Gastroesophageal sphincter (tissue), 4 donors: ENCODE measurements at regions not wholly inside any gene's neighbourhood (a gene's known extent, or its start where the extent isn't known, plus 50 kb on each side); places are given as distances from the start of the nearest gene placed in this dataset.

Experiments used
- ATAC-seq: fragments of 150-250 bp; one replicate; pipeline ENCODE4 v1.9.1; 2016; ENCODE audit warnings: mild to moderate bottlenecking, moderate library complexity
- H3K27ac ChIP-seq, 4 donors: fragments of 200-600 bp; sonication (generic) in 3 of 4; 1 replicate in 3 of 4; 2 replicates in 1 of 4; pipeline ENCODE4 v1.5.1; 2016 to 2019
- H3K27me3 ChIP-seq: fragments of 200-600 bp; sonication (generic); one replicate; pipeline ENCODE4 v1.5.1; 2019
- H3K36me3 ChIP-seq, 2 donors: fragments of 200-600 bp; sonication (generic); one replicate each; pipeline ENCODE4 v1.5.1; 2019; ENCODE audit warnings: control low read depth in 1 of 2
- H3K4me1 ChIP-seq, 3 donors: fragments of 200-600 bp; sonication (generic); 1 replicate in 2 of 3; 2 replicates in 1 of 3; pipeline ENCODE4 v1.5.1; 2016 to 2019; ENCODE audit warnings: control low read depth in 2 of 3
- H3K4me3 ChIP-seq, 2 donors: fragments of 200-600 bp; sonication (generic); one replicate each; pipeline ENCODE4 v1.5.1; 2019; ENCODE audit warnings: mild to moderate bottlenecking in 1 of 2, moderate library complexity in 1 of 2
- H3K9me3 ChIP-seq, 3 donors: fragments of 200-600 bp; sonication (generic); one replicate each; pipeline ENCODE4 v1.5.1; 2017 to 2019; ENCODE audit warnings: control low read depth in 2 of 3
- CTCF ChIP-seq, 4 experiments: fragments of 200-600 bp in 2 of 4; fragments of 450-650 bp in 2 of 4; sonication (generic) in 1 of 4; IDR thresholded peaks; one replicate each; pipeline ENCODE4 v1.5.1; 2017 to 2019; ENCODE audit warnings: antibody characterized with exemption in 4 of 4, mild to moderate bottlenecking in 2 of 4, moderate library complexity in 2 of 4
- EP300 ChIP-seq: sonication (generic); formaldehyde crosslinking; IDR thresholded peaks from one replicate; pipeline ENCODE4 v1.6.1; 2017; ENCODE audit warnings: antibody characterized with exemption, mild to moderate bottlenecking
- POLR2A ChIP-seq, 2 donors: fragments of 450-650 bp; IDR thresholded peaks; one replicate each; pipeline ENCODE4 v1.6.1; 2017; ENCODE audit warnings: antibody characterized with exemption in 2 of 2, mild to moderate bottlenecking in 2 of 2, moderate library complexity in 1 of 2
- POLR2AphosphoS5 ChIP-seq: sonication (generic); formaldehyde crosslinking; IDR thresholded peaks from one replicate; pipeline ENCODE4 v1.6.1; 2017; ENCODE audit warnings: antibody characterized with exemption
- WGBS, 2 donors: methylation state at CpG; one replicate each; pipeline ENCODE4 v1.1.5; 2018; ENCODE audit warnings: low coverage in 1 of 2; 5-methylcytosine and 5-hydroxymethylcytosine counted together

DNA sequence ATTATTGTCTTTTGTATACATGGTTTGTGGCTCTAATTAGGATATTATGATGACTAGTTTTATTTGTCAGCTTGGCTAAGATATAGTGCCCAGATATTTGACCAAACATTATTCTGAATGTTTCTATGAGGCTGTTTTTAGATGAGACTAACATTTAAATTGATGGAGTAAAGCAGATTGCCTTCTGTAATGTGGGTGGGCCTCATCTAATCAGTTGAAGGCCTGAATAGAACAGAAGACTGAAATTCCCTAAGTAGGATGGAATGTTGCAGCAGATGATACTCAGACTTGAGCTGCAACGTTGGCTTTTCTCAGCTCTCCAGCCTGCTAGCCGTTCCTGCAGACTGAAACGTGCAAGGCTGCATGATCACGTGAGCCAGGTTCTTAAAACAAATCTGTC is 546.5 kb downstream of the EDEM1 start:
- no peak for ATAC-seq
- Histone ChIP-seq H3K27ac (no peak overlapping the region), H3K9me3 (no peaks in the 10 kb centered on the region), H3K4me3 (no peak overlapping the region), H3K27me3 (no peaks in the 10 kb centered on the region), H3K36me3 (no peaks in the 10 kb centered on the region), H3K4me1 (no peaks in the 10 kb centered on the region)
- WGBS, 2 donors: 71 to 86% methylated on average over 1 to 4 of the region's 4 CpGs
- TF ChIP-seq POLR2AphosphoS5: no peak
- TF ChIP-seq EP300: no peak

DNA sequence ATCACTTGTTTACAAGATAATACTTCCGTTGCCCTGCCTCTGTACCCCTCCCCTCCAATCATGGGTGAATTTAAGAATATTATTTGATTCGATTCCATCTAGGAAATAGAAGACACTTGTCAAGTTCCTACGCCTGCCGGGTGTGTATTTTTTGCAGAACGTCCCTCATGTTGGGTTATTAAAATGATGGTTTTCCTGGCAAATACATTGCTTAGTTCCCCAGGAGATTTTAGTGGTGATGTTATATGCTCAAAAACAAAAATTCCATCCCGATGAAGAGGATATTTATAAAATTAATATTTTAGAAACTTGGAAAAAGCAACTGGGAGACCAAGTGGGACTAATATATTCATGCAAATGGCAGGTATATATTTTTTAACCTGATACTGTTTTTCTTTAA is 548.4 kb downstream of the EDEM1 start:
- Histone ChIP-seq H3K36me3 (no peaks in the 10 kb centered on the region), H3K4me1 (no peaks in the 10 kb centered on the region), H3K4me3 (no peak overlapping the region), H3K9me3 (no peaks in the 10 kb centered on the region), H3K27me3 (no peaks in the 10 kb centered on the region), H3K27ac (no peak overlapping the region)
- WGBS, 2 donors: 62 to 72% methylated on average over 4 to 5 of the region's 6 CpGs
- TF ChIP-seq EP300 (no peak), POLR2AphosphoS5 (no peak), CTCF (IDR thresholded peaks at IDR 0.05) (no peak), POLR2A (IDR thresholded peaks at IDR 0.05) (no peak)
- ATAC-seq: no peak

- Histone ChIP-seq H3K27ac (no peak overlapping the region), H3K36me3 (no peaks in the 10 kb centered on the region), H3K27me3 (no peaks in the 10 kb centered on the region), H3K4me3 (no peak overlapping the region), H3K9me3 (no peaks in the 10 kb centered on the region), H3K4me1 (no peaks in the 10 kb centered on the region)
- 39 to 88% methylated on average over 2 to 3 of the region's 3 CpGs for WGBS, 2 donors
- TF ChIP-seq EP300 (no peak), CTCF (IDR thresholded peaks at IDR 0.05) (no peak), POLR2AphosphoS5 (no peak), POLR2A (IDR thresholded peaks at IDR 0.05) (no peak)
- ATAC-seq: no peak
Observed at GRCh38 chr3:5739299-5739935, 551.9 kb downstream of the EDEM1 start.

- H3K4me1 ChIP-seq: no peaks in the 10 kb centered on the region
- H3K4me3 ChIP-seq: no peak overlapping the region
- H3K27me3 ChIP-seq: no peaks in the 10 kb centered on the region
- H3K9me3 ChIP-seq: no peaks in the 10 kb centered on the region
- H3K36me3 ChIP-seq: no peaks in the 10 kb centered on the region
- H3K27ac ChIP-seq: no peak overlapping the region
- no peak for ATAC-seq
- 50 to 77% methylated on average over 1 to 2 of the region's 2 CpGs for WGBS, 2 donors
- no peak for TF ChIP-seq EP300
Observed at GRCh38 chr3:5739949-5740348, 552.4 kb downstream of the EDEM1 start.

DNA sequence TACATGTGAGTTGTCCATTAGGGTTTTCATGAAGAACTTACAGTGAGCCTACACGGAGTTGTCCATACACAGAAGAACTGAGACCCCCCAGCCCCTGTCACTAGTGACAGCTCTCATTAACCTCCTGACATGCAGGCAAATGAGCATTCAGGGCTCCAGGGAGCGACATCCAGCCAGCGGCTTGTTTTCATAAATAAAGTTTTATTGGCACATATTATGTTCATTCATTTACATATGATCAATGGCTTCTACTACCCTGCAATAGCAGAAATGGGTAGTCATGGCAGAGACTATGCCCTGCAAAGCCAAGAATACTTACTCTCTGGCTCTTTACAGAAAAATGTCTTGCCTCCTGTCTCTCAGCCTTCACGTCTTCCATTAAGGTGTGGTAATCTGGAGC is 553.5 kb downstream of the EDEM1 start:
- no peak for ATAC-seq
- no peaks in the 10 kb centered on the region for H3K27me3 ChIP-seq
- H3K9me3 ChIP-seq: no peaks in the 10 kb centered on the region
- no peak overlapping the region for H3K27ac ChIP-seq
- no peak for TF ChIP-seq CTCF (IDR thresholded peaks at IDR 0.05)
- TF ChIP-seq EP300: no peak
- no peak for TF ChIP-seq POLR2A (IDR thresholded peaks at IDR 0.05)
- TF ChIP-seq POLR2AphosphoS5: no peak
- no peak overlapping the region for H3K4me3 ChIP-seq
- 71 to 85% methylated on average over 4 of the region's 4 CpGs for WGBS, 2 donors
- no peaks in the 10 kb centered on the region for H3K4me1 ChIP-seq
- H3K36me3 ChIP-seq: no peaks in the 10 kb centered on the region

DNA sequence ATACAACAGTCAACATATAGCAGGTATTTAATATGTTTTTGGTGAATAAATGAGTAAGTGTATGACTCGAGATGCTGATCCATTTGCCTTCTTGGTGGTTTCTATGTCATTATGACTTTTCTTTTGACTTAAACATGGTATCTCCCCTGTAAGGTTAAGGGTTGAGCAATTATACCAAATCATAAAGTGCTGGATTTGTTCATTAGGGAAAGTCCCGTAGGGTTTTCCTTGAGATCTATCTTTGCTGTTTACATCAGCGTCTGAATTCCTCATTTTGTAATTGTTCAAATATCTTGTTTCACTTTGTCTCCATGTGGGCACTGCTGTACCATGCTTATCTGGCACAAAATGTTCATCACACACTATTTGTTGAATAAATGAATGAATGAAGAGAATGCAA is 562.6 kb downstream of the EDEM1 start:
- no peaks in the 10 kb centered on the region for H3K36me3 ChIP-seq
- WGBS, 2 donors: 76 to 80% methylated on average over 3 of the region's 3 CpGs
- no peaks in the 10 kb centered on the region for H3K27me3 ChIP-seq
- H3K4me3 ChIP-seq: no peak overlapping the region
- H3K27ac ChIP-seq: no peak overlapping the region
- ATAC-seq: no peak
- H3K9me3 ChIP-seq: no peaks in the 10 kb centered on the region
- H3K4me1 ChIP-seq: no peaks in the 10 kb centered on the region
- no peak for TF ChIP-seq POLR2AphosphoS5
